GM21367 (cell line): ENCODE measurements at regions not wholly inside any gene's neighbourhood (a gene's known extent, or its start where the extent isn't known, plus 50 kb on each side); places are given as distances from the start of the nearest gene placed in this dataset.
A peak's percentile ranks its signal among the peaks of the same experiment; 100 is the strongest.
"Not testable (repeated sequence)": the region's sequence is repeated elsewhere in the genome, so short reads cannot be mapped to it uniquely, and the experiment has no call there.

ENCODE experiments used
- ATAC-seq: cut with Tn5 transposase; IDR thresholded peaks from one replicate; pipeline ENCODE4 v1.9.1; 2021; ENCODE audit not compliant: unreplicated experiment

DNA sequence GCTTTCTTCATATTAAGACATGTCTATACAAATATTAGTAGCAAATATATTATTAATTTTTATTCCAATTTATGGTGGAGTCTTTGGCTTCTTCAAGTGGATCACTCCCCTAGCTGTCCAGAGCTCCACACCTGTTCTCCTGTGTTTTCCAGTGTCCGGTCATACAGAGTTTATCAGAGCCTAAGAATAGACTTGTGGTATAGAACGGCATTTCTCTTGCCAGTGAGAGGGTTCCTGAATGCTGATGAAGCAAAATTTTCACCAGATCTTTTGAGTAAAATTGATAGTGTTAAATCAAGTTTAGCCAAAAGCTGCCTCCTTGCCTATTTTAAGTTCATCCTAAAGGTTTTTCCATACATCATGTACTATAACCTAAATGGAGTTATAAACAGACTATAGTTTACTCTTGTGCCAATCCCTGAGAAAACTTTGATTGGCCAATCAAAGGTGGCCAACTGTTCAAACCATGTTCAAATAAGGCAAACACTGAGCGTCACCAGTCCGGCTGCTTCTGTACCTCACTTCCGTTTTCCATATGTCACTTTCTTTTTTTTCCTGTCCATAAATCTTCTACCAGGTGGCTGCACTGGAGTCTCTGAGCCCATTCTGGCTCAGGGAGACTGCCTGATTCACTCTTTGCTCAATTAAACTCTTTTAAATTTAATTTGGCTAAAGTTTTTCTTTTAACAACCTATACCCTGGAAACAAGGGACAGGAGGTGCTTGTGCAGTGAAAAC, 422.7 kb upstream of the FRG2C start:
- ATAC-seq = not testable (repeated sequence)

DNA sequence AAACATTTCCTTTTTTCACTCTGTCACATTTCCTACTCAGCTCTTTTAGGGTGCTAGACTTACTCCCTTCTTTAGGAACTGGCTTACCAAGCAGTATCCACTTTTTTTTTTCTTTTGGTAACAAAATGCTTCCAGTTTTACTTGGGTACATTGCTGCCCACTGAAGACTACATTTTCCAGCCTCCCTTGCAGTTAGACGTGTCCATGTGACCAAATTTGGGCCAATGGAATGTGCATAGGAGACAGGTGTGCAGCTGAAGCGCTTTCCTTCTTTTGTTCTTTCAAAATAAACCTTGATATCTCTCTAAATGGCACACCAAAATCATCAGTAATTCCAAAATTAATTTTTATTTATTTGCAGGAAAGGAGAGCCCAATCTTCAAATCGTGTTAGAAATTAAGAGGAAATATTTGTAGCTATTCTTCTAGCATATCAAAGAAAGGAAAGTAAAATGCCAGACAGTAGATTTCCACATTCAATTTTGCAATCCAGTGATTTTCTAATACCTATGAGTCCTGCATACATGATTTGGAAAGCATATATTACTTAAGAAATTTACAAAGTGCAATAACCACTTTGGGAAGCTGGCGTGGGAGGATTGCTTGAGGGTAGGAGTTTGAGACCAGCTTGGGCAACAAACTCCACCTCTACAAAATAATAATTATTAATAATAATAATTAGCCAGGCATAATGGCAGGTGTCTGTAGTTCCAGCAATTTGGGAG, 422.0 kb upstream of the FRG2C start:
- no peak for ATAC-seq

DNA sequence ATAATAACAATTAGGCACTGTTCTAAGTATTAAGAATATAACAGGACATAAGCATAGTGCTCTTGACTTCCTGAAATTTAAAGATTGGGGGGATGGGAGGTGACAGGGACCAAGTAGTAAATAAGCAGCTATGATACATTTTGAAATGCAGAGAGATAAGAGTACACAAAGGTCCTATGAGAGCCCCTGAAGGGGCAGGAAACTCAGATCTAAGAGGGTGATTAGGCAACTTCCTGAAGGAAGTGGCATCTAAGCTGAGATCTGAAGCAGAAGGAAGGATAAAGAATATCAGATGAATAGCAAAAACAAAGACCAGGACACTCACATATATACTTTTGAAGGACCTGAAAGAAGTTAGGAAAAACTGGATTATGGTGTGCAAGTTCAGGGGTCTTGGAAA, 415.2 kb upstream of the FRG2C start:
- no peak for ATAC-seq

DNA sequence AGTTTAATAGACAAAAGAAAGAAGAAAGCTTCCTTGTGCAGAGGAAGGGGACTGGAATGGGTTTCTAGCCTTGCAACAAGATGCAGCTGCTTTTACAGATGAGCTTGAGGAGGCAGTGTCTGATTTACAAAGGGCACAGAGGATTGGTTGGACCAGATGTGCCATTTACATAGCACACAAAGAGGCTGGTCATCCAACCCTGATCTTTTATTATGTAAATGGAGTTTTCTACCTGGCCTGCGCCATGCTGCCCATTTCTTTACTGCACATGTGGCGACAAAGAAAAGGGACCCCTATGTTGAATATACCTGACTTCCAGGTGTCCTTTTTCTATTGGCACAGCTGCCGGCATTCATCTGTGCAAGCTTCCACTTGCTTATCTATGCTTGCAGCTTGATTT, 409.4 kb upstream of the FRG2C start:
- no peak for ATAC-seq

DNA sequence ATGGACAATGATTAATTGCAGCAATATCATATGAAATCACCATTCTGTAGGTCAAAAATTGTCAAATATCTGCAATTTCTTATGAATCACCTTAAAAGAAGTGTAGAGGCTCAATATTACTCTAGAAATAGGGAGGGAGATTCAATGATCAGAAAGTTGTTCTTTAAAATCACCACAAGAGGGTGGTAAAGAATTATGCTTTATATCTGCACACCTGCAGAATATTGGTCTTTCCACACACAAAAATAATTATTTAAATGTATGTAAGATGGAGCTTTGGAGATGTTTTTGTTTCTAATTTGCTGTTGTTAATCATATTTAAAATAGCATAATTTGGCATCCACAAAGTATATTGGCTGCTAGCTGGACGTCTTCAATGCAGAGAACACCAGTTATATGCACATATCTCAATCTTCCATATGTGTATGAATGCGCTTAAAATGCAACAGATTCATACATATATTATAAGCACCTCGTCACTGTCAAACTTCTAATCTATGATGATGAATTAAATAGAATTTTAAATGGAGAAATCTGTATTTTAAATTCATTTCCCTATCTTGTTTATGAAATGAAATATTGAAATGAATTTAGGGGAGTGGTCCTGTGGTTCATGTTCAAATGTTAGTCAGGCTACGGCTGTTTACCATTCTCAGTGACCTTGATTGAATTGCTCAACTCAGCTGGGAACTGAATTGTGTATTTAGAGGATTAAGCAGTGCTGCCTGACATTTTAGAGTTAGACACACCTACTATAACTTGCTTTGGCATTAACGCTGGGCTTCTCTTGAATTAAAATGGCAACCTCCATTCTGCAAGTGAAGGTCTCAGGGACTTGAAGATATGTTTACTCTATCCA, 405.1 kb upstream of the FRG2C start:
- ATAC-seq = peak; percentile 64

DNA sequence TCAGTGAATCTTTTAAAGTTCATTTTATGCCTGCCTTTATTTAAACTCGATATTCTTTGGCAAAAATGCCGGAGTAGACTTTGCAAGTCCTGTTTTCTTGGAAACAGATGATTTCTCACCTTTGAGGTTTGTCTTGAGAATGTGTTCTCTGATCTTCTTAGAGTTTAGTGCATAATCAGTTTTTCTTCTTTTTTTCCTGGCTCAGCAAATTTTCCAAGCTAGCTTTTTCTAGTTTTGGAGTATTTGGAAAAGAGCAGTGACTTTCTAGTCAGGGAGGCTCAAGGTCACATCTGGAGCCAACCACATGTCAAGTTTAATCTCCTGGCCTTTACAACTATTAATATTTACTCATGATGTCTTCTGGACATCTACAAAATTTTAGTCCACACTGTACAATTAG, 403.2 kb upstream of the FRG2C start:
- not testable (repeated sequence) for ATAC-seq

DNA sequence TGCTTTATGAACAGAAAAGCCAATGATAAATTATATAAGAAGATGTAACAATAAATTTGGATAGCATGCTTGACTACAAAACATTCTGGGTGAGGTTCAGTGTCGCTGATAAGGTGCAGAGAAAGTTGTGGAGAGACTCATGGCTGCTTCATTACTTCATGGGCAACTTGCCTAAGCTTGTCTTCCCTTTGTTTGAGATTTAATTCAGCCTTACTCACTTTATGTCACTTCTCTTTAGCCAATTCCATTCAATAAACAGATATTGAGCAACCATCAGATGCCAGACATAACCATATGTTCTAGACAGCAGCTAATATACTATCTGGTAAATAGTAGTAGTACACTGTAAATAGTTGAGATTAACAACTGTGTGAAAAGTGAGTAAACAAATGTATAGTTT, 401.5 kb upstream of the FRG2C start:
- ATAC-seq = no peak

DNA sequence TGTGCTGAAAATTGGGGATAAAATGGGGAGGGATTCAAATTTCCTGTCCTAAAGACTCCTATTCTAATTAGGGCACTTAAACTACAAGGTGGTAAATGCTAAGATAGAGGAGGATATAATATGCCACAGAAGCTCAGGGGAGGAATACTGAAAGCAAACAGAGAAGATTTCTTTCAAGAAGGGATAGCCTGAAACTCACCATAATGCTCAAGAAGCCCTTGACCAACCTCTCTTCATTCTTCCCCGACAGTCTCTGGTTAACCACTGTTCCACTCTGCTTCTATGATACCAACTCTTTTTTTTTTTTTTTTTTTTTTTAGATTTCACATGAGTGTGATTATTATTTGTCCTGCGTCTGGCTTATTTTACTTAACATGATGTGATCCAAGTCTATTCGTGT, 398.2 kb upstream of the FRG2C start:
- no peak for ATAC-seq

DNA sequence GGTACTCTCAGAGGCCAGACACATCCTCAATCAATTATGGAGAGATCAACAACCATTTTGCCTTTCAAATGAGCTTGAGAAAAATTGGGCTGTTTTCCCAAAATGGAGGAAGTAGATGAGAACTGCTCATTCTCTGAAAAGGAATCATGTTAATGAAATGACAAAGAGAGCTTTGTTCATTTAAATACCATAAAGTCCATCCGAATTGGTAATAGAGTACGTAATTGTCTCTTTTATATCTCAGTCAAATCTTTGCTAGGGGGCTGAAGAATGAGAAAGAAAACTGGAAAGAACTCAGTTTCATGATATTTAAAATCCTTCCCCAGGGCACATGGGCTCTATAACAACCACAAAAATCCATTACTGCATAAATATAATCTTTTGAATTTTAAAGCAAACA, 395.6 kb upstream of the FRG2C start:
- ATAC-seq = not testable (repeated sequence)

DNA sequence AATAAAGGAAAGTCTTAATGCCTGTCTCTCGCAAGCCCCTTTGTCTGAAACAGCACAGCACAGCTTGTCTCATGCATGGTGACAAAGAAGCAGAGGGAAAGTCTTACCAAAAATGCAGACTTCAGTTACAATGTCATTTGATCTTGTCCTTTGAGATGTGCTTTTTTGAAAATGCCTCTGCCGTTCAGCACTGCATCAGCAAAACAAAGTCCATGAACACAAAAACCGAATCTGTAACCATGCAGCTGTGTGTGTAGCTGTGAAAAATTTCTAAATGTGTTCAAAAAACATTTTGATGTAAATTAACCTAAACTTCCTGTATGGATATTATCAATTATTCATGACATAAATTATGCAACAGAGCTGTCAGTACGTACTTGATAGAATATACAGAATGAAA, 391.9 kb upstream of the FRG2C start:
- ATAC-seq = not testable (repeated sequence)

DNA sequence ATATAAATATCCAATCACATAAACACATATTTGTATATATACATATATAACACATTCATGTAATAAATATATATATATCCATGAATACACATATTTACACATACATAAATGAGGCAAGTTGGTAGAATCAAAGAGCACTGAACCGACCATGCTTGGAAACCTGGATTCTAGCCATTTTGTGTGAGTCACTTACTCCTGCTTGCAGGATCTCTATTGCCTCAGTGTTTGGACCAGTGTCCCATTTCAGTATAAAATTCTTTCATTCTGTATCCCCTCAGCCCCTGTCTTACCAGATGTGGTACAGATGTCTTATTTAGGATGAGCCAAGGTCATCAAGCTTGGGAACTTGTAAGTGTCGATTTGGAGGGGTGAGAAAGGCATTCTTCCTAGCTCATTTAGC, 391.4 kb upstream of the FRG2C start:
- no peak for ATAC-seq

DNA sequence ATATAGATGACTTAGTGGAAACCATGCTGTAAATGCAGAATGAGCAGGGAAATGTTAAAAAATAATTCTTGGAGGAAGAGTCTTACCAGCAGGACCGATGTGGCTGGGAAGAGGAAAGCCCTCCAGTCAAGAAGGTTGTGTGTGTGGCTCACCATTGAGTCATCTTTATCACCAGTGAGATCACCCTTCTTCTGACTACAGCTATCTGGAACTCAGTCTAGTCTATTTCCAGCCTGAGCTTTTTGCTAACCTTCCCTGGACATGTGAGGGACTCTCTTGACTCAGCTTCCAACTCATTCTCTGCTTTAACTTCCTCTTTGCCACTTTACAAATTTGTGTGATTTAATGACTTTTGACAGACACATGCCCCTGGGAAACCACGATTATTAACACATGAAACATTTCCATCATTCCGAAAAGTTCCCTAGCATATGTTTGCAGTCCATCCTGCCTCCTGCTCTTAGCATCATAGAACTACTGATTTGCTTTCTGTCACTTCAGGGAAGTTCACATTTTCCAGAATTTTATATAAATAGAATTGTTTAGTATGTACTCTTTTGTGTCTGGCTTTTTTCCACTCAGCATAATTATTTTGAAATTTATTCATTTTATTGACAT, 378.5 kb upstream of the FRG2C start:
- ATAC-seq = not testable (repeated sequence)

DNA sequence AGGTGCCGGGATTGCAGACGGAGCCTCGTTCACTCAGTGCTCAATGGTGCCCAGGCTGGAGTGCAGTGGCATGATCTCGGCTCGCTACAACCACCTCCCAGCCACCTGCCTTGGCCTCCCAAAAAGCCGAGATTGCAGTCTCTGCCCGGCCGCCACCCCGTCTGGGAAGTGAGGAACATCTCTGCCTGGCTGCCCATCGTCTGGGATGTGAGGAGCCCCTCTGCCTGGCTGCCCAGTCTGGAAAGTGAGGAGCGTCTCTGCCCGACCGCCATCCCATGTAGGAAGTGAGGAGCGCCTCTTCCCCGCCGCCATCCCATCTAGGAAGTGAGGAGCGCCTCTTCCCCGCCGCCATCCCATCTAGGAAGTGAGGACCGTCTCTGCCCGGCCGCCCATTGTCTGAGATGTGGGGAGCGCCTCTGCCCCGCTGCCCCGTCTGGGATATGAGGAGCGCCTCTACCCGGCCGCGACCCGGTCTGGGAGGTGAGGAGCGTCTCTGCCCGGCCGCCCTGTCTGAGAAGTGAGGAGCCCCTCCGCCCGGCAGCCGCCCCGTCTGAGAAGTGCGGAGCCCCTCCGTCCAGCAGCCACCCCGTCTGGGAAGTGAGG, 375.1 kb upstream of the FRG2C start:
- ATAC-seq = not testable (repeated sequence)

DNA sequence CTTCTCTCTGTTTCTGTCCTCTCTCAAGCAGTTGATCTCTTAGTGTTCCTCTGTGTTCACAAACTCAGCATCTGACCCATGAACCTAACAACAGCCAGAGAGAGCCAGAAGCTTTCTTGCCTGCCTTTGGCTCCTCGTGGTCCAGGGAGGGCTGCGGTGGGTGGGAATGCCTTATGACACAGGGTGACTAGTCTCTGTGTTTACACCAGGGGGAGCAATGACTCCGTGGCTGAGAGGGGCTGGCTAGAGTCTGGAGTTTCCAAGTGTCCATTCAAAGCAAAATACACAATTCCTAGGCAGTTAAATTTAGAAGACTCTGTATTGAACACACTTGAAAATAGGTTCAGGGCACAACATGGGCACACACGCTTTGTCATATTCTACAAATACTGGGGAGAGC, 370.0 kb upstream of the FRG2C start:
- peak; percentile 77 for ATAC-seq

DNA sequence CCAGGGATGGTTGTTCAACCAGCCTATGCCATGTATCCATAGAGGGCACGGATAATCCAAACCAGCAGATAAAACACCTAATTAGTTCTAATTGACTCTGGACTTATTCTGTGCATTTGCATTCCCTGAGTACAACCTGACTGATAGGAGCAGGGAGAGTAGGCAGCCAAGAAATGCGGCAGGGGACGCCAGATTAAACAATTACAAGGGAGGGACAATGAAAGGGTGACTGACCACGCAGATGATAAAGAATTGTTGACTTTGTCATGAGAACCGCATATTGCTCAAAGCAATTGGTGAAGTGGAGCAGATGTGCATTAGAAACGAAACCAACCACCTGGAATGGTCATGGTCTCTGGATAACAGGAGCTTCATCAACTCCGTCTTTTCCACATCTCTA, 369.1 kb upstream of the FRG2C start:
- ATAC-seq = no peak

DNA sequence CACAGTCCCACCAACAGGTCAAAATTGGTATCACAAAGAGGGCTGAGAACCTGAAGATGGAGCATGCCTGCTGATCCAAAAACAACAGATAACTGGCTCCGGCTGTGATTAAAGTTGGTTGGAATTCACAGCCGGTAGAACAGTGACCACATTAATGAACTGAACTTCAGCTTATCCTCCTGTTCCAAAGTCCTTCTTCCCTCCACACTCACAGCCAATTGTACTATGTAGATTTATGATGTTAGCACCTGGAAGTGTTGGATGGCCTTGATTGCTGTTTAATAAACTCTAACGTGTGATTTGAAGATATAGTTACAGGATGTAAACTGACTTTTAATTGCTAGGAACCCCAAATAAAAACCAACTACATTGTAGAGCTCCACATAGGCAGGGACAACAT, 367.3 kb upstream of the FRG2C start:
- ATAC-seq = no peak

DNA sequence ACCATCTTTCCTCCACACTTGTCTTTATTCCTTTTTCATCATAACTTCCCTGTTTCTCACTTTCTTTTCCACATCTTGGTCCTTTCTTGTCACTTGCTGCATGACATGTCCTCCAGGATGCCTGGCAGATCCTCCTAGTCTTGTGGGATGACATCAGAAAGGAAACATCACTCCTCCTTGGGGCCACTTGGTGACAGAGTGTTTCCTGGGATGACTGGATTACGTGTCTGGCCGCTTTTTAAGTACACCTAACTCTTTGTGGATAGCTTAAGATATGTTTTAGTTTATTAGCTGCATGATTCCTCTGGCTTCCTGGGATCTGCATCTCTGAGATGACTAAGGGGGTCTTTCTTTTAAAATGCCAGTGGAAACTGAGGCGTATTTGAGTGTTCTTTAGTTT, 363.5 kb upstream of the FRG2C start:
- no peak for ATAC-seq

DNA sequence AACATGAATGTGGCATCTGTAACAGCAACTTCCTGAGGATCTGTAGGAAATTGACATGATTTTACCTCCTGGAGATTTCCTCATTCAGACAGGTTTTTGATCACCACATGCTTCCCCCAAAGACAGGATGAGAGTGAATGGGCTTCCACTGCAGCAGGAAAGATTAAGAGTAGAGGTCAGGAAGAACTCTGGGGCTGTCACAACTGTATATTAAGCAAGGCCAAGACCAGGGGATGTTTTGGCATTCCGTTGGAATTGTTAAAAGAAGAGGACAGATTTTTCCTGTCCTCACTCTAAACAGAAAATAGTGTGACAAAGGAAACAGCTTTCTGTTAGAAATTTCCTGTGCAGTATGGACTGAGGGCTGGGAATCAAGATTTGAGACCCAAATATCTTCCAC, 363.1 kb upstream of the FRG2C start:
- ATAC-seq = not testable (repeated sequence)

DNA sequence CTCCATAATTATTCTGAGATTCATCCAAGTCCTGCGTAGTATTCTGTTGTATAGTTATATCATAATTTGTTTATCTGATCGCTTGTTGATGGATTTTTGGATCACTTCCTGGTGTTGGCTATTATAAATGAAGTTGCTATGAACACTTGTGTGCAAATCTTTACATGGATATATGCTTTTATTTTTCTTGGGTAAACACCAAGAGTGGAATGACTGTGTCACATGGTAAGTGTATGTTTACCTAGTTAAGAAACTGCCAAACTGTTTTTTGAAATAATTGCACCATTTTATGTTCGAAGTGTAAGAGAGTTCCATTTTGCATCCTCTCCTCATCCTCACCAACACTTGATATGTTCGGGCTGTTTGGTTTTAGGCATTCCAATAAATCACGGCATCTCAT, 360.4 kb upstream of the FRG2C start:
- no peak for ATAC-seq

DNA sequence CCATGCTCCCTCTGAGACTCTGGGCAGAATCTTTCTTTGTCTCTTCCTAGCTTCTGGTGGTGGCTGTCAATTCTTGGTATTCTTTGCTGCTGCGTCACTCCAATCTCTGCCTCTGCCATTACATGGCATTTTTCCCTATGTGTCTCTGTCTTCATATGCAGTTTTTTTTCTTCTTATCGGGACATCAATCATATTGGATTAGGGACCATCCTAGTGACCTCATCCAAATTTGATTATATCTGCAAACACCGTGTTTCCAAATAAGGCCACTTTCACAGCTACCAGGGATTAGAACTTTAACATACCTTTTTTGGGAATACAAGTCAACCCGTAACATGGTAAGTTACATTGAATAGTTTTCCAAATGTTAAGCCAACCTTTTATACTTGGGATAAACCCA, 358.2 kb upstream of the FRG2C start:
- ATAC-seq = no peak

DNA sequence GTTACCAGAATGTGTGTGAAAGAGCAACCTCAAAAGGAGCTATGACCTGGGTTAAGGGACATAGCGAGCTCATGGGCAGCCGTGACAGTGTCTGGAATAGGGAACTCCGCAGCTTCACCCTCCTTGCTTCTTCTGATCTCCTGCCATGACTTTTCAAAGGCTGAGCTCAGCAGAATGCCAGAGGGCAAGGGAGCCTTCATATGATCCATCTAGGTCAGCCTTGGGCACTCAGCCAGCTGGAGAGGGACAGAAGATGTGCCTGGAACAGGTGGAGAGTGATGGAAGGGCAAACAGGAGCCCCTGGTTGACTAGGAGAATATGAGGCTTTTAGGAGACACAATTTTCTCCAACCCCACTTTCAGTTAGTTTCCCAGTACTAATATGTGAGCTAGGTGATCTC, 352.8 kb upstream of the FRG2C start:
- not testable (repeated sequence) for ATAC-seq
